MCF 10A (cell line): ENCODE measurements at regions not wholly inside any gene's neighbourhood (a gene's known extent, or its start where the extent isn't known, plus 50 kb on each side); places are given as distances from the start of the nearest gene placed in this dataset.
"Not testable (repeated sequence)": the region's sequence is repeated elsewhere in the genome, so short reads cannot be mapped to it uniquely, and the experiment has no call there.

Experiments
- BruUV-seq: library from RNA; stranded (reverse); fragments of 400-500 nt; replicated peaks from 2 replicates; lab custom pipeline; 2021; lab: Mats Ljungman, UMichigan
- CTCF ChIA-PET: fragments of 300-600 bp; sonication (Branson Sonifier 250); formaldehyde crosslinking; extraction: SDS; loops from one replicate; lab custom pipeline; 2021; ENCODE audit warnings: antibody characterized with exemption, inconsistent platforms; lab: Yijun Ruan, JAX
- POLR2A ChIA-PET: fragments of 300-600, 350-650 bp; sonication (Branson Sonifier 250); formaldehyde crosslinking; extraction: SDS; loops from one replicate; lab custom pipeline; 2020; ENCODE audit warnings: antibody characterized with exemption, inconsistent platforms; lab: Yijun Ruan, JAX
- DNase-seq: peaks from one replicate; pipeline ENCODE4 v3.0.0-alpha.2; 2018; ENCODE audit not compliant: unreplicated experiment
- H3K27ac Mint-ChIP-seq: one replicate; pipeline ENCODE4 v1.8.0; 2022; ENCODE audit warnings: mild to moderate bottlenecking, low read depth, mixed read lengths; ENCODE audit not compliant: unreplicated experiment
- H3K27me3 Mint-ChIP-seq: one replicate; pipeline ENCODE4 v1.8.0; 2022; ENCODE audit warnings: mixed read lengths; ENCODE audit not compliant: insufficient read depth, unreplicated experiment
- H3K36me3 Mint-ChIP-seq: one replicate; pipeline ENCODE4 v1.8.0; 2022; ENCODE audit warnings: mild to moderate bottlenecking, moderate library complexity, mixed read lengths; ENCODE audit not compliant: insufficient read depth, unreplicated experiment
- H3K4me1 Mint-ChIP-seq: one replicate; pipeline ENCODE4 v1.8.0; 2022; ENCODE audit warnings: mixed read lengths; ENCODE audit not compliant: insufficient read depth, unreplicated experiment
- H3K4me3 Mint-ChIP-seq: one replicate; pipeline ENCODE4 v1.8.0; 2022; ENCODE audit warnings: mild to moderate bottlenecking, moderate library complexity, mixed read lengths; ENCODE audit not compliant: unreplicated experiment
- H3K9me3 Mint-ChIP-seq: one replicate; pipeline ENCODE4 v1.8.0; 2022; ENCODE audit warnings: mixed read lengths; ENCODE audit not compliant: unreplicated experiment
- CTCF ChIP-seq: fragments of 200-600 bp; IDR thresholded peaks from one replicate; pipeline ENCODE4 v1.8.0; 2022; ENCODE audit warnings: antibody characterized with exemption, mild to moderate bottlenecking; ENCODE audit not compliant: unreplicated experiment
- intact Hi-C: fragments of 100-400 bp; cut with micrococcal nuclease; formaldehyde crosslinking; loops from 2 replicates; pipeline ENCODE4 v1.14.1; 2022

- CTCF ChIA-PET: no interaction called here
- intact Hi-C loops: no loop called here
- no peak for TF ChIP-seq CTCF
- no peak for DNase-seq
- Mint-ChIP-seq H3K36me3 (no peaks in the 10 kb centered on the region), H3K4me3 (no peak overlapping the region), H3K27ac (no peak overlapping the region), H3K9me3 (peaks cover 2% of the 10 kb centered on the region), H3K4me1 (no peaks in the 10 kb centered on the region), H3K27me3 (peaks cover 4% of the 10 kb centered on the region)
- POLR2A ChIA-PET: no interaction called here
- BruUV-seq: no TSS peak
Observed at GRCh38 chr10:44116474-44116873, 268.4 kb downstream of the CXCL12 start.

- Mint-ChIP-seq H3K4me3 (no peak overlapping the region), H3K27ac (no peak overlapping the region), H3K27me3 (peaks cover 11% of the 10 kb centered on the region), H3K36me3 (no peaks in the 10 kb centered on the region), H3K9me3 (peaks cover 8% of the 10 kb centered on the region), H3K4me1 (no peaks in the 10 kb centered on the region)
- no peak for DNase-seq
- POLR2A ChIA-PET: no interaction called here
- intact Hi-C loops: no loop called here
- no TSS peak for BruUV-seq
- CTCF ChIA-PET: interaction anchor here (0.6 kb wide), 1 partner anchor 120 kb away, joined by 4 read pairs; no protein-coding TSS in a partner anchor
- no peak for TF ChIP-seq CTCF
Observed at GRCh38 chr10:44115516-44115915, 269.4 kb downstream of the CXCL12 start.

GRCh38 chr10:44114441-44114840 is 270.5 kb downstream of the CXCL12 start:
- no peak overlapping the region for H3K4me3 Mint-ChIP-seq
- TF ChIP-seq CTCF: no peak
- intact Hi-C loops: no loop called here
- BruUV-seq: no TSS peak
- peaks cover 12% of the 10 kb centered on the region for H3K9me3 Mint-ChIP-seq
- no peaks in the 10 kb centered on the region for H3K36me3 Mint-ChIP-seq
- no peak overlapping the region for H3K27ac Mint-ChIP-seq
- DNase-seq: no peak
- H3K4me1 Mint-ChIP-seq: no peaks in the 10 kb centered on the region
- CTCF ChIA-PET: no interaction called here
- POLR2A ChIA-PET: no interaction called here
- peaks cover 11% of the 10 kb centered on the region for H3K27me3 Mint-ChIP-seq

- CTCF ChIA-PET, H3K27ac Mint-ChIP-seq, POLR2A ChIA-PET, H3K4me1 Mint-ChIP-seq, H3K36me3 Mint-ChIP-seq, BruUV-seq, H3K4me3 Mint-ChIP-seq, intact Hi-C loops, DNase-seq: not testable (repeated sequence)
- H3K9me3 Mint-ChIP-seq: peaks cover 22% of the 10 kb centered on the region
- H3K27me3 Mint-ChIP-seq: peaks cover 11% of the 10 kb centered on the region
Observed at GRCh38 chr10:44112280-44112679, 272.6 kb downstream of the CXCL12 start.

DNA sequence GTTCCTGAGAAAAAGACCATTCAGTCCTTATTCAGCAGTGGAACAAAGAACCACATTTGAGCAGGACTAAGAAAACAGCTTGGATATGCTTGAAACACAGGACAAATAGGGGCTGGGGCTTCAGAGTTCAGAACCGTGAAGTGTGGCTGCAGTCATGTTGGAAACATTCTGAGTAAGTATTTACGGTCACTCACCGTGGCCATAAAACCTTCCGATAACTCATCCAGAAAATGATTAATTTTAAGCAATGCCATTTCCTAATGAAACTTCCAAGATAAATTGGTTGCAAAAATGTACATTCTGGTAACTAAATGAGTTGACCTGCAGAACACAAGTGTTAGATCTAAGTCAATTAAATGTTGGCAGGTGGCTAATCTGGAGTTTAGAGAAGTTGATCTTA is 279.2 kb downstream of the CXCL12 start:
- TF ChIP-seq CTCF: no peak
- intact Hi-C loops: no loop called here
- CTCF ChIA-PET: no interaction called here
- no peak overlapping the region for H3K27ac Mint-ChIP-seq
- no peaks in the 10 kb centered on the region for H3K27me3 Mint-ChIP-seq
- H3K9me3 Mint-ChIP-seq: peaks cover 13% of the 10 kb centered on the region
- no peak for DNase-seq
- H3K4me3 Mint-ChIP-seq: no peak overlapping the region
- POLR2A ChIA-PET: no interaction called here
- BruUV-seq: no TSS peak
- H3K4me1 Mint-ChIP-seq: no peaks in the 10 kb centered on the region
- H3K36me3 Mint-ChIP-seq: no peaks in the 10 kb centered on the region
